ENCODE measurements at regions not wholly inside any gene's neighbourhood (a gene's known extent, or its start where the extent isn't known, plus 50 kb on each side); places are given as distances from the start of the nearest gene placed in this dataset.

- H3K36me3 ChIP-seq (ENCODE audit: control insufficient read depth, insufficient read depth, low read length): no peaks in the 10 kb centered on the region
- H2AK9ac ChIP-seq (replicated peaks; ENCODE audit: low read depth, low read length, poor library complexity): no peak overlapping the region
- H3K4me1 ChIP-seq (ENCODE audit: control insufficient read depth, insufficient read depth, low read length): no peaks in the 10 kb centered on the region
- no peak for ATAC-seq (ENCODE audit: low read depth)
- H4K5ac ChIP-seq (ENCODE audit: low read depth, low read length): no peak overlapping the region
- ChIA-PET POLR2A (ENCODE audit: unreplicated experiment) (no interaction called here), CTCF (no interaction called here)
- dilution Hi-C loops (cut with HindIII; ENCODE audit: low sequenced_read_pairs, unreplicated experiment): no loop called here
- H3K56ac ChIP-seq (ENCODE audit: extremely low read depth, insufficient read depth, low read length): no peak overlapping the region
- H3K4me3 ChIP-seq (ENCODE audit: insufficient read depth, low read depth, low read length): no peak overlapping the region
- intact Hi-C loops (cut with micrococcal nuclease): no loop called here
- BruUV-seq (replicated peaks): no TSS peak
- no peak overlapping the region for H4K91ac ChIP-seq (ENCODE audit: insufficient read depth, low read depth, low read length)
- H3K23ac ChIP-seq (ENCODE audit: low read depth, low read length): no peak overlapping the region
- H3K4me2 ChIP-seq (ENCODE audit: low read depth, low read length): no peak overlapping the region
- H3K9ac ChIP-seq (ENCODE audit: low read depth, low read length): no peak overlapping the region
- H4K20me1 ChIP-seq (ENCODE audit: insufficient read depth, low read length): no peaks in the 10 kb centered on the region
- WGBS, 2 experiments (ENCODE audit: extremely low coverage in 2 of 2, insufficient read length in 1 of 2): no CpG with 5 or more reads among the region's 2 CpGs
- no peaks in the 10 kb centered on the region for H3K9me3 ChIP-seq (ENCODE audit: control insufficient read depth, insufficient read depth, low read length)
- H4K8ac ChIP-seq (ENCODE audit: low read depth in 2 of 2, low read length in 2 of 2): no peak overlapping the region
- no peaks in the 10 kb centered on the region for H3K79me1 ChIP-seq (ENCODE audit: low read depth in 1 of 2, low read length in 2 of 2)
- no peak for TF ChIP-seq ELK1 (IDR thresholded peaks at IDR 0.05; ENCODE audit: borderline replicate concordance, low read depth, low read length)
- no peak for TF ChIP-seq MXI1 (IDR thresholded peaks at IDR 0.05; ENCODE audit: borderline replicate concordance, low read depth, low read length)
- no peak for DNase-seq
- H2BK20ac ChIP-seq (ENCODE audit: low read depth, low read length): no peak overlapping the region
- no peak overlapping the region for H2BK5ac ChIP-seq (ENCODE audit: low read depth, low read length, poor library complexity, severe bottlenecking)
- no peak overlapping the region for H2BK15ac ChIP-seq (ENCODE audit: low read depth, low read length)
- no peaks in the 10 kb centered on the region for H3K27me3 ChIP-seq (ENCODE audit: control insufficient read depth, insufficient read depth, low read length)
- no peak overlapping the region for H2BK120ac ChIP-seq (ENCODE audit: low read depth, low read length)
- in situ Hi-C loops (cut with MboI; ENCODE audit: low sequenced_read_pairs): no loop called here
- no peak overlapping the region for H2AK5ac ChIP-seq (ENCODE audit: low read depth, low read length)
- H2AFZ ChIP-seq (replicated peaks; ENCODE audit: low read length, poor library complexity): no peak overlapping the region
- H3K27ac ChIP-seq (ENCODE audit: insufficient read depth, low read length): no peak overlapping the region
- no peak overlapping the region for H3K18ac ChIP-seq (ENCODE audit: low read depth, low read length)
- no peak overlapping the region for H3K4ac ChIP-seq (ENCODE audit: low read depth, low read length)
- H3K9me1 ChIP-seq (ENCODE audit: insufficient read depth, low read length): no peaks in the 10 kb centered on the region
- H3K14ac ChIP-seq (replicated peaks; ENCODE audit: low read depth, low read length): no peak overlapping the region
Observed at GRCh38 chr20:7250337-7250736, 482.9 kb downstream of the BMP2 start.
